GF-D8 (cell line): ENCODE measurements at regions not wholly inside any gene's neighbourhood (a gene's known extent, or its start where the extent isn't known, plus 50 kb on each side); places are given as distances from the start of the nearest gene placed in this dataset.
"Not testable (repeated sequence)": the region's sequence is repeated elsewhere in the genome, so short reads cannot be mapped to it uniquely, and the experiment has no call there.

Experiments
- DNase-seq: peaks from one replicate; lab custom pipeline; 2025; lab: John Stamatoyannopoulos, UW

DNA sequence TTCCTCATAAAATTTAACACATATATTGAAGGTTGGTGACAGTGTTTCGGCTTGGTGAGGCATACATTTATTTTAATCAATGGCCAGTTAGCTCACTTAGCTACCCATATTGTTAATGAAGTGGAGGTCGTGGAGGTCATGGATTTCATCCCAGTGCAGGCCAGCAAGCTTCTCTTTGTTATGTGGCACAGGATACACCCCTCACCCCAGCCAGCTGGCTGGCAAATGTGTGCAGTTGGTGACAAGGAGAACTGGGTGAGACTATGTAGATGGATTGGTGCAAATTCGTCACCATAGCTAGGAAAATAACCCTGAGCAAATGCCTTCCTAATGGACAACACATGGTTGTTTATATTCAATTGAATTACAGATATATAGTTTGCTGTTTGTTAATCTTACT, 50.5 kb upstream of the FOXP2 start:
- no peak for DNase-seq

DNA sequence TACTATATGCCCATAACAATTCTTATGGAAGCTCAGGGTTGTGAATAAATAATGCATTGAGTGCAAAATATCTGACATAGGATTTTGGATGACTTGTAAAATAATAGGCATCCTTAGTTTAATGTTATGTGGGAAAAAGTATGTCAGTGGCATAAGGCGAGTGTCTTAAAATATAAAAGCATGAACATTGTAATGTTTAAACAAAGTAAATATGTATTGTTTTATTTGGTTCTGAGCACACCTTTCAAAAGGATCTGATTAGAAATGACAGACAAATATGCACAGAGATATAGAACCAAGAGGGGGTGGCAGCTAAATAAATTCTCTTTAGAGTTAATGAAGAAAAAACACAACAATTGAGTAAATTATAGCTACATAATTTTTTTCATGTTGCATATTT, 51.3 kb upstream of the FOXP2 start:
- no peak for DNase-seq

- DNase-seq = no peak
These were observed 55.7 kb upstream of the FOXP2 start for GRCh38 chr7:114358911-114359310.

DNA sequence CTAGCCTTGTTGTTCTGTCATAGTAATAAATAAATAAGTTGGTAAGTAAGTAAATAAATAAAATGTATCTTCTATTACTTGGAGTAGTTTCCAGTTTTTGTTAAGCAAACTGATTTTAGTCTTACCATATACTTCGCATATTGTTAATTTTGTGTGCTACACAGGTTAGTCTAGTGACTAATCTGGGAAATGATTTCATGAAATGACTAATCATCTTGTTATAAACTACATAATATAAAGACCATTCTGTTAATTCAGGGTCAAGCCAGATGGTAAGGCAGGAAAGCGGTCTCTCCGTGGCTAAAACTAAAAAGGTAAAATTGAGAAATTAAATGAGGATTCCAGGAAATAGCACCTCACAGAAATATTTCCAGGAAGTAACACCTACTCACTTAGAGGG, 58.5 kb upstream of the FOXP2 start:
- no peak for DNase-seq

DNA sequence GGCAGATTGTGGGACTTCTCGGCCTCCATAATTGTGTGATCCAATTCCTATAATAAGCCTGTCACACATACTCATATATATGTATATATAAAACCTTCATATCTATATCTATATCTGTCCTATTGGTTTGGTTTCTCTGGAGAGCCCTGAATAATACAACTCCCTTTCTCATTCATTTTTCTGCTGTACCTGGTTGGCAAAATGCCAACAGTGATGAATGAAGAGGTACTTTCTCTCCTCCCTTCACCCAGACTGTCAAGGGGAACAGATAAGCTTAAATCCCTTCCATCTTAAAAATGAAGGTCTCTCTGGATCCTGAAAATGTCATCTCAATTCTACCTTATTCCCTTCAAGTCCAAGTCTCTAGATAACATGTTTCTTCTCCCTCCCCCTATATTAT, 60.3 kb upstream of the FOXP2 start:
- no peak for DNase-seq

- DNase-seq = no peak
These were observed 69.1 kb upstream of the FOXP2 start for GRCh38 chr7:114345494-114345893.

- DNase-seq = no peak
These were observed 70.5 kb upstream of the FOXP2 start for GRCh38 chr7:114343949-114344708.

DNA sequence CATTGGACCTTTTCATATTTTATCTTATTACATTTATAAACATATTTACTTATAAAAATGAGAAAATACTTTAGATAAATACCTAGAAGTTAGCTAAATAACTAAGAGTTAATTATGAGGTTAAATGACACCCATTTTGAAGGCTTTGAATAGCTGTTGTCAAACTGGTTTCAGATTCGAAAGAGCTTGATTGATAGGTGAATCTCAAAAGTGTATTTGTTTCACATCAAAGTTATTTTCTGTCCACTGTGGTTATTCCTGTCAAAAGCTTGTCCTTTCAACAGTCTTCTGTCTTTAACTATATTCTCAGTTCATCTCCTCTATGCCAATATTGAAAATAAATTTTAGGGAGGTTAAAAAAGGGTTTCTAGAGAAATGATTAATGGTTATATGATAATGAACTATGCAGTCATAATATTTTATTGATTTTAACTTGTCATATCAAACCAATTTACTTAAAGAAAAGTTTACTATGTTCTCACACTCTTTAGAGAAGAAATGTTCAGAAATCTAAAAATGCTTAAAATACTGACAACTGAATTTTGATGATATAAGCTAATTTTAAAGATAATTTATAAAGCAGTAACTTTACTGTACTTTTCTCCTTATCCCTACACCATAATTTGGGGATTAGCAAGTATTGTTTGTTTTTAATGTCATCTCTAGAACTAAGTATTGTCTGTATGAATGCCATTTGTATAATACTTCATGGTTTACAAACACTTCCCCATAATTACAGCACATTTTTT, 72.0 kb upstream of the FOXP2 start:
- no peak for DNase-seq

DNA sequence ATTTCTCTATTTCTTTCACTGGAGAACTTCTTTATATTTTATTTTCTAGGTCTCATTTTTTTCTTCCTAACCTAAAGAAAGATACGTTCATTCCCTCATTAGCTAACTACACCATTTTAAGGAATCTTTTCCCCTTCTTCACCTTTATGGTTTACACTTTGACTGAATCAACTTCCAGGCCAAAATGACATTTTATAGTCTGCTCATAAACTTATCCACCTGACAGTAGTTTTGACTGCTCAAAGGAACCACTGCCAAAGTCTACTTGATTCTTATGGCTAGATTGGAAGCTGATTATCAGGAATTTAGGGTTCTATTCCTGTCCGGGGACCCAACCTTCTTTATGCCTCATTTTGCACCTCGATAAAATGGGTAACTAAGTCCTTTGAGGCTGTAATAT, 73.0 kb upstream of the FOXP2 start:
- DNase-seq = no peak

GRCh38 chr7:114334989-114335388, 79.6 kb upstream of the FOXP2 start:
- no peak for DNase-seq

GRCh38 chr7:114329458-114329857, 85.2 kb upstream of the FOXP2 start:
- DNase-seq = not testable (repeated sequence)

- DNase-seq = no peak
These were observed 97.0 kb upstream of the FOXP2 start for GRCh38 chr7:114317450-114318098.

GRCh38 chr7:114312649-114313048, 102.0 kb upstream of the FOXP2 start:
- DNase-seq = no peak

GRCh38 chr7:114310345-114311110, 104.1 kb upstream of the FOXP2 start:
- no peak for DNase-seq

DNA sequence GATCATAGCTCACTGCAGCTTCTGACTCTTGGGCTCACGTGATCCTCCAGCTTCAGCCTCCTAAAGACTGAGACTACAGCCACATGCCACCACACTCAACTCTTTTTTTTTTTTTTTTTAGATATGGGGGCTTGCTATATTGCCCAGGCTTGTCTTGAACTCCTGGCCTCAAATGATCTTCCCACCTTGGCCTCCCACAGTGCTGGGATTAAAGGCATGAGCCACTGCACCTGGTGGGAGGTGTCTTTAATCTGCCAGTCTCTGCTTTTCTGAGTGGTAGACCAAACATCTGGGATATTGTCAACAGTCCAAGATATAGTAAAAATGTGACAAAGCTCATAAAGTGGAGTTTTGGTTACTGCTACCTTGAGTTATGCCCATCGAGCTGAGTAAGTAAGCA, 104.9 kb upstream of the FOXP2 start:
- no peak for DNase-seq

DNA sequence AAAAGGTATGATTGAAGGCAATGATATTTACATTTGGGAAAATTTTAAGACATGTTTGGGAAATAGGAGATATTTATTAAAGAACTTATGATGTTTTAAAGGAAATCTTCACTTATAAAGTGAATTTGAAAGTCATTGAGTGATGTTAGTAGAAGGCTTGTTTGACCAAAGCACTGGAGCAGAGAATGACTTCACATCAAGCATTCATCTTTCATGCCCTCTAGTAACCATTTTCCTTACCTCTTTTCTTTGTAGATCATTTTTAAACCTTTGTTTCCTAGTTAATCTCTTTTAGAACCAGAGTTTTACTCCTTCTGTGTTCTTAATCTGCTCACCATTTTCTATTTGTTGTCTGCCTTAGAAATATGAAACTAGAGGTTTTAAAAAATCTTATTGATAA, 111.3 kb upstream of the FOXP2 start:
- no peak for DNase-seq

DNA sequence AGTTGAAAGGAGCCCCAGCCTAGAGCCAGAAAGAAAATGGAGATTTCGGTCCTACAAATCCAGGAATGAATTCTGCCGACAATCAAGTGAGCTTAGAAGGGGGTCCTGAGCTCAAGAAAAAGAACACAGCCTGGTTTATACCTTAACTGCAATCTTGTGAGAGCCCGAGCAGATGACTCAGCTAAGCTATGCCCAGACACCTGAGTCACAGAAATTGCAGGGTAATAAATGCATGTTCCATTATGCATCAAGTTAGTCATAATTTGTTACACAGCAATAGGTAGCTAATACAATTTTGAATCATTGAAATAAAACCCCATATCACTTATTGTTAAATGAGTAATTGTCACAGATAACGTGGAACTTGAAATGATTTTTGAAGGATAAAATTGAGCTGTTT, 111.8 kb upstream of the FOXP2 start:
- DNase-seq = no peak

DNA sequence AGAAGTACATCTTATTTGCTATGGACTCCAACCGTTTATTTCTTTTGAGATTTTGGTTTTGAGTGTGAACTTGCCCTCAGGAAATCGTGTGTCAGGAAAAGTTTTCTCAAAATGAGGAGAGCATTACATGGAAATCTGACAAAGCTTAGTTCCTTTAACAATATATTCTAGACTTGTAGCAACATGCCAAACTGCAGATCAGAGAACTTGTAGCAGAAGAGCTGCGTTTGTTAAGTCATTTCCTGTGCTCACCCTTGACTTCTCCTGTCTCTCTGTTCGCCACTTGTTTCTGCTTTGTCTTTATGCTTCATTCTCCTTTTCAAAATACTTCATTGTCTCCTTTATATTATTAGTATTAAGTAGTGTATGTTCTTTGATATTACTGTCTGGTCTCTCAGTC, 116.6 kb upstream of the FOXP2 start:
- DNase-seq = peak; percentile 10

- no peak for DNase-seq
These were observed 117.5 kb upstream of the FOXP2 start for GRCh38 chr7:114297121-114297520.

- no peak for DNase-seq
These were observed 119.1 kb upstream of the FOXP2 start for GRCh38 chr7:114295522-114295921.

DNA sequence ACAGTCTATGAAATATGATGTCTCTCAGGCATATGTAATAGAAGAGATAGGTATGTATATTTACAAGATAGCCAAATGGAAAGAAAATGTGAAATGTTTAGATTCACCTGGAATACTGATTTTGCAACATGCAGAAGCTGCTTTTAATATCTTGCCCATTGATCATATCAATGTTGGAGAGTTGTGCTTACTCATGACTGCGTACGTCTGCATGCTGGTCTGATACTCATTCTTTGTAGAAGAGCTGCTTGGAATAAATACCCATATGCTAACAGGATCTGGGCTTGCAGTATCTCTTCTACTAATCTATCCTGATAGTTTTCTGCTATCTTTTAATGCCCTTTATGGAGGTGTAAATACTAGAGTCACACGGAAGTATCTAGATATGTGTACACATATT, 120.6 kb upstream of the FOXP2 start:
- no peak for DNase-seq

DNA sequence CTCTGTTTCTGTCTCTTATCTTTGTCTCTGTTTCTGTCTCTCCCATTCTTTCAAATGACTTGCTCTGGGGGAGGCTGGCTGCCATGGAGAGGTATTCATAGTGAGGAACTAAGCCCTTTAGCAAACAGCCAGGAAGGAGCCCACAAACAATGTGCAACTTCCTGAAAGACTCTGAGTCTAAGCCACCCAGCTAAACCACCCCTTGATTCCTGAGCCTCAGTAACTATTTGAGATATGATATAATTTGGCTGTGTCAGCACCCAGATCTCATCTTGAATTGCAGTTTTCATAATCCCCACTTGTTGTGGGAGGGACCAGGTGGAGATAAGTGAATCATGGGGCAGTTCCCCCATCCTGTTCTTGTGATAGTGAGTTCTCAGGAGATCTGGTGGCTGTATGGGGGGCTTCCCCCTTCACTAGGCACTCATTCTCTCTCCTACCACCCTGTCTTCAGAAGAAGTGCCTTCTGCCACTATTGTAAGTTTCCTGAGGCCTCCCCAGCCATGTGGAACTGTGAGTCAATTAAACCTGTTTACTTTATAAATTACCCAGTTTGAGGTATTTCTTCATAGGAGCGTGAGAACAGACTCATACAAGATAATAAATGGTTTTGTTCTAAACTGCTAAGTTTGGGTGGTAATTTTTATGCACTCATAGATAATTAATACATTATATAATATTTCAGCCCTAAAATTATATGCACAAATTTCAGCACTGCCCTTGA, 121.2 kb upstream of the FOXP2 start:
- peak; percentile 35 for DNase-seq
